Lower leg skin (tissue), 3 donors: ENCODE measurements at regions not wholly inside any gene's neighbourhood (a gene's known extent, or its start where the extent isn't known, plus 50 kb on each side); places are given as distances from the start of the nearest gene placed in this dataset.

Experiments used
- CTCF ChIP-seq, 3 donors: fragments of 450-650 bp; IDR thresholded peaks; one replicate each; pipeline ENCODE4 v1.5.1; 2016; ENCODE audit warnings: antibody characterized with exemption in 3 of 3, mild to moderate bottlenecking in 3 of 3, moderate library complexity in 2 of 3
- POLR2A ChIP-seq, 2 donors: fragments of 450-650 bp; IDR thresholded peaks; one replicate each; pipeline ENCODE4 v1.6.1; 2016 to 2017; ENCODE audit warnings: antibody characterized with exemption in 2 of 2, mild to moderate bottlenecking in 1 of 2, moderate library complexity in 1 of 2

DNA sequence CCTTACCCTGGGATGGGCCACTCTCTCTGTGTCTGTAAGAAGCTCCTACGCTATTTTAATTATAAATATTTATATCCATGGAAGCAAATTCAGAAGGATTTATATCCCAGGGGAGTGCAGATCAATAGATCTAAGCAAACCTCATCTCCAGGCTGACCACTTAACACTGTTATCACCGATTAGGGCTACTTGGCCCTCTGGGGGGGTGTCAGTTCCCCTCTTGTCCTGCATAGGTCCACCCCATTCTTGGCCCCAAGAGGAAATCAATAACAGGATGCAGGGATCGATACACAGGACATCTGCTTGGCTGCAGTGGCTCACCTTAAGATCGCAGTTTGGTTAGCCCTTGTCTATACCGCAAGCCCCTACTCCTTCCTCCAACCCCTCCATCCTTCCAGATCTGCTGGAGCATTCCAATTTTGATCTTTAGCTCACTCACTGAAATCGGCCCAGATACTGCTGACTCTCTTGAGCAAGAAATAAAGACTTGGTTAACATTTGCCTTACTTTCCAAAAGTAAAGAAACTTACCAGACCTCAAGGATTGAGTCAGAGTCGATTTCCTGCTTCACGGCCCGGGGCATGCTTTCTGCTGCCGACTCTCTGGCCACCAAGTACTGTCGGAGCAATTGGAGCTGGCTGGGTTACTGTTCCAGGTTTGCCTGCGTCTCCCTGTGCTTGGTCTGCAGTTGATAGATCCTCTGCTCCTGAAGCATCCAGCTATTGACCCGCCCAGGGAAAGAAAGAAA, 112.3 kb upstream of the PMFBP1 start:
- no peak for TF ChIP-seq CTCF (IDR thresholded peaks at IDR 0.05)
- no peak for TF ChIP-seq POLR2A (IDR thresholded peaks at IDR 0.05)
